Cardiac fibroblast (primary cell): ENCODE measurements at regions not wholly inside any gene's neighbourhood (a gene's known extent, or its start where the extent isn't known, plus 50 kb on each side); places are given as distances from the start of the nearest gene placed in this dataset.

Experiments used
- DNase-seq, 2 donors: peaks; one replicate each; pipeline versions ENCODE4 v3.0.0 to v3.0.0-alpha.2; 2010; ENCODE audit warnings: low read depth in 2 of 2
- H3K4me3 ChIP-seq, 2 donors: replicated peaks in 1 of 2; 1 replicate in 1 of 2; 2 replicates in 1 of 2; pipeline ENCODE4 v1.5.1; 2011; ENCODE audit warnings: low read depth in 2 of 2, low read length in 2 of 2, mild to moderate bottlenecking in 2 of 2, moderate library complexity in 1 of 2
- CTCF ChIP-seq: IDR thresholded peaks from one replicate; pipeline ENCODE4 v1.5.1; 2011; ENCODE audit warnings: low read depth, mild to moderate bottlenecking, low read length, inconsistent platforms

GRCh38 chr4:119823045-119823444, 194.4 kb upstream of the PDE5A start:
- no peak overlapping the region for H3K4me3 ChIP-seq
- no peak for TF ChIP-seq CTCF
- no peak for DNase-seq

DNA sequence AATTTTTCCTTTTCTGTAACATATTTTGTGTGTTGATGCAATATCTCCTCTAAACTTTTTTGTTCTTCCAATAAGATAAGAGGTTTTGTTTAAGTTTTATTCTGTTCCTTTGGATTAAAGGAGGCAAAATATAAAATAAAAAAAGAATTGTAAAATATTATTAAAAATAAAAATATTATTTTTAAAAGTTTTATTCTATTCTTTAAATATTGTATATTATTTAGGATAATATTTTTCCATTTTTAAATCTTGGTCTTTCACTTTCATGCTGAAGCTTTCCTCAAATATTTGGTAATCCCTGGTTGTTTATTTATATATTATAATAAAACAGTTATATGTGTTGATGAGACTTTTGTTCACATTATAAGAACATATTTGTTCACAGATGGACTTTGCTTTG, 187.9 kb upstream of the PDE5A start:
- no peak overlapping the region for H3K4me3 ChIP-seq
- DNase-seq, result no peak
- TF ChIP-seq CTCF, result no peak

- DNase-seq, result no peak
- no peak for TF ChIP-seq CTCF
- H3K4me3 ChIP-seq, result no peak overlapping the region
Observed at GRCh38 chr4:119810001-119810400, 181.4 kb upstream of the PDE5A start.

GRCh38 chr4:119804404-119804803, 175.8 kb upstream of the PDE5A start:
- H3K4me3 ChIP-seq, result no peak overlapping the region
- no peak for DNase-seq
- TF ChIP-seq CTCF, result no peak

- no peak overlapping the region for H3K4me3 ChIP-seq
- DNase-seq, result no peak
- TF ChIP-seq CTCF, result no peak
Observed at GRCh38 chr4:119797238-119797894, 168.8 kb upstream of the PDE5A start.

DNA sequence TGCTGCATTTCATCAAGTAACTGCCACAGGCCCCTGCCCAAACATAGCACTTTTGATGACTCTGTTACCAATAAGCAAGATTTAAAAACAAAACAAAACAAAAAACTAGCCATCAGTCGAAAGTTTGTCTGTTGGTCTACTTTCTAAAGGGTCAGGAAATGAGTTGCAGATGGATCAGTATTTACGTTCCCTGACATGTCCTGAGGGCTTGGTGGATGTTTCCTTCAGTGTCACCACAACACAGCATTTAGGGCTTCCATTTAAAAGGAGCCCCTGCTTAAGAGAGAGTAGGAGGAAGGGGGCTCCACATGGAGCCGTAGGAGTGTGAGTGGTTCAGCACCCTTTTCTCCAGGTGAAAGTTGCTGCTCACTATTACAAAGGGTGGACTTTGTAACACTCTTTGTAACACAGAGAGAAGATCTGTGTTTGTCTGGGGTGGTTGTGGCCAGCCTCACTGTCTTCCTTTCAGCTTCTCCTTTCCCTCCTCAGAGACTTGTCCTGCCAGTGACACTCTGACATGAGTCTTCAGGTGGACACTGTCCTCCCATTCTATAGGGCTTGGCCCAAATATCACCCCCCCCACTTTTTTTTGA, 167.5 kb upstream of the PDE5A start:
- TF ChIP-seq CTCF, result no peak
- no peak overlapping the region for H3K4me3 ChIP-seq
- DNase-seq, result no peak

DNA sequence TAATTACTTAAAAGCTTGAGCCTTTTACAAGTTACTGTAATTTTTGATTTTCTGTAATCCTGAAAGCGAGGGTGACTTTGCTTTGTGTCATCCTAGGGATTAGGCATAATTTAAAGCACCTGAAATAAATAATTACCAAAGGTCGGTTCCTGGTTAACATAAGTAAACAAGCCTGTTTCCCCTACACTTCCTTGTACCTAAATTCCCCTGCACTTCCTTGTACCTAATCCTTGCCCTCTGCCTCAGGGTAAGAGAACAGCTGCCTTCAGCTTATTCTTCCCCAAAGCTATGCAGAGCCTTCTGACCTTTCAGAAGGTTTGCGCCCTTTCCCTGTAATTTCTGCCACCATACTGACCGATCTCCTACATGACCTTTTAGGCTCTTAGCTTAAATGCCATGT, 166.1 kb upstream of the PDE5A start:
- no peak overlapping the region for H3K4me3 ChIP-seq
- no peak for TF ChIP-seq CTCF
- no peak for DNase-seq
